GM04504 (cell line): ENCODE measurements at regions not wholly inside any gene's neighbourhood (a gene's known extent, or its start where the extent isn't known, plus 50 kb on each side); places are given as distances from the start of the nearest gene placed in this dataset.

Experiments
- DNase-seq: peaks from one replicate; pipeline ENCODE4 v3.0.0-alpha.2; 2012; ENCODE audit warnings: low read depth

DNA sequence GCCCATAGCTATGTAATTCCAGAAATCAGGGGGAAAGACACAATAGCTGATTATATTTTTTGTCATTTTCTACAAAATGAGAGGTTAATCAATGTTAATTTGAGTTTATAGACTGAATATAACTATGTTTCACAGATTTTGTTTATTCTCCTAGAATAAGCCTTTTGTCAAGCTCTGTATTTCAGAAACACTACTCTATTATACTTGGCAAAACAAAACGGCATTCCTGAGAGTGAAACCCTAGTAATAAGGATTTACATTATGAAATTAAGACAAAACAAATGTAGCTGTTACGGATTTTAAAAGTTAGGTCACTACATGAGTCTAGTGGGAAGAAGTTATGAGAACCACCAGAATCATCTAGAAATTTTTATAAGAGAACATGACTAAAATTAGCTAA is 334.2 kb downstream of the KLF12 start:
- no peak for DNase-seq

- no peak for DNase-seq
These were observed 339.4 kb downstream of the KLF12 start for GRCh38 chr13:73794755-73795154.

- DNase-seq = no peak
These were observed 340.8 kb downstream of the KLF12 start for GRCh38 chr13:73793361-73793760.

DNA sequence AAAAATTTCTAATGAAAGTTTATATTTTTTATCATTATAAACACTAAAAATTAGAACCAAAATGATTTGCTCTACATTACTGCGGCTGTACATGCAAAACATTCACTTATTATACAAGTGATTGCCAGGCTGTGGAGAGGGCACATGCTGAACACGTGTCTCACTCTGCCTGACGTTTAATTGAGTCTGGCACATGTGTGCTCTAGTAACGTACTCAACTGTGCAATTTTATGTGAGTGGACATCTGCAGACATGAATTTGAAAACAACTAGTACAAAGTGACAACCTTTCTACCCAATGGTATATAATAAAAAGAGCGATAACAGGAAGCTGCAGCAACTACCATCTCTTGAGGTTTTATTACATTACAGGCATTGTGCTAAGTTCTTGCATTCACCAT is 341.4 kb downstream of the KLF12 start:
- no peak for DNase-seq

DNA sequence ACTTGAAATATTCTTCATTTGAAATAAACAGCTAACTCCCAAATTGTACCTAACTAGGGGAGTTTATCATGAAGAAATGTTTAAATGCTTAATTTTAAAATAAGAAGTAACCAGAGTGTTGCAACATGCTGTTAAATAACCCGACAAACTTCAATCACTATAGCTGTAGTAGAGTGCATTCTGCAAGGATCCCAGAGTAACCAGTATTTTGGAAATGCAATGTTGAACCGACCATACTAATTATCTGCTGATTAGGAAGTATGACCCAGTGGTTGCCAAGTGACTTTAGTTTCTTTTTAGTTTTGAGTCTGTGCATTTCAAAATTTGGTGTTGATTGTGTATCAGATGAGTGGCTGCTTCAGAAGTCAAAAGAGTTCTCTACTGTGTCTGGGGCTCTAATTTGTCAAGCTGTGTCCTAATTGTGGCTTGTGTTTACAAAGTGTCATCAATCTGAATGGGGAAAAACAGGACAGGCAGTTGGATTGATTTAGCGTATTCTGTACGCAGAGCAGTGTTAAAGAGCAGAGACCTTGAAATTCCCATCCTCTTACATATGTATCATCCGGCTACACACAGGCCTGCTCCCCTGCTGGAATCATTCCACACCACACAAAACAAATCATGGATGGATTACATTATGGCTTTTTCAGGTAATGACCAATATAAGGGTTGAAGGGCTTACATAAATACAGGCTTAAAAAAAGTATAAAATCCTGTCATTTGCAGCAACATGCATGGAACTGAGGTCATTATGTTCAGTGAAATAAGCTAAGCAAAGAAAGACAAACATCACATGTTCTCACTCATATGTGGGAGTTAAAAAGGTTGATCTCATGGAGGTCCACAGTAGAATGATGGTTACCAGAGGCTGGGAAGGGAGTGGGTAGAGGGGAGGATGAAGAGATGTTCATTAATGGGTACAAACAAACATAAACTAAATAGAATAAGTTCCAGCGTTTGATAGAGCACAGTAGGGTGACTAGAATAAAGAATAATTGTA is 351.5 kb downstream of the KLF12 start:
- DNase-seq = no peak

GRCh38 chr13:73781384-73781783 is 352.8 kb downstream of the KLF12 start:
- DNase-seq = no peak

DNA sequence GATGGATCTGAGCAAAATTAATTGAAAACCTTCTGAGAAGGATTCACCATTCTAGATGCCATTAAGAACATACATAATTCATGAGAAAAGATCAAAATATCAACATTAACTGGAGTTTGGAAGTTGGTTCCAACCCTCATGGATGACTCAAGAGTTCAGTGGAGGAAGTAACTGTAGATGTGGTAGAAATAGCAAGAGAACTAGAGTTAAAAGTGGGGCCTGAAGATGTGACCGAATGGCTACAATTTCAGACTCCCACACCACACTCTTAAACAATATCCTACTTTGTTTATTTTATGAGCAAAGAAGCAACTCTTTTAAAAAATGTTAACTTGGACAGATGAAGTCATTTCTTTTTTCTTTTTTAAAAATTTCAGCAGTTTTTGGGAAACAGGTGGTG is 354.3 kb downstream of the KLF12 start:
- DNase-seq = no peak

- DNase-seq = no peak
These were observed 355.9 kb downstream of the KLF12 start for GRCh38 chr13:73778242-73778864.

- DNase-seq = no peak
These were observed 357.1 kb downstream of the KLF12 start for GRCh38 chr13:73777134-73777533.

GRCh38 chr13:73776151-73776785 is 357.9 kb downstream of the KLF12 start:
- no peak for DNase-seq

GRCh38 chr13:73773168-73773549 is 361.0 kb downstream of the KLF12 start:
- no peak for DNase-seq

DNA sequence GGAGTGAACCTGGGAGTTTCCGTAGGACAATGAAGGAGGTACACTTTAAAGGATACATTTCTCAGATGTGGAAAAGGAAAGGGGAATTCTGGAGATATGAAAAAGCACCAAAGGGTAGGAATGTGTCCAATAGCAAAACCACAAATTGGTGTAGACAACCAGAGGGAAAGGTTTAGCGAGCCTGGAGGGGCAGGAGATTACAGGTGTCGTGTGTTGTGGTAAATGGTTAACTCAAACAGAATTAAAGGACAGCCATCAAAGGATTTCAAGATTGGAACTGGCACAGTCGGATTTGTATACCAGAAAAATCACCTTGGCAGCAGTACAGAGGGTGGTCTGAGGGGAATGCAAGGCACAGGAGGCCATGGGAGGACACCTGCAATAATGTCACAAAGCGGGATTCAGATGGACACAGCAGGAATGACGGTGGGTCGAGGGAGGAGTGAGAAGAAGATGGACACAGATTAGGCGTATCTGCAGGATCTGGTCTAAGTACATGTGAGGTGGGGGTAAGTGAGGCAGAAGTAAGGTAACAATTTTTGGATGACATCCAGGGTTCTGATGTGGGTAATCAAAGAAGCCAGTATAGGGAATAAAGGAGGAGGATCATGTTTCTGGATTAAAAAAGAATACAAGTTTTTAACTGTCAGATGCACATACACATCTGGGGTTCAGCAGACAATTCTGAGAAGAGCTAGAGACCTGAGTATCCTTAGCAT is 361.6 kb downstream of the KLF12 start:
- no peak for DNase-seq

DNA sequence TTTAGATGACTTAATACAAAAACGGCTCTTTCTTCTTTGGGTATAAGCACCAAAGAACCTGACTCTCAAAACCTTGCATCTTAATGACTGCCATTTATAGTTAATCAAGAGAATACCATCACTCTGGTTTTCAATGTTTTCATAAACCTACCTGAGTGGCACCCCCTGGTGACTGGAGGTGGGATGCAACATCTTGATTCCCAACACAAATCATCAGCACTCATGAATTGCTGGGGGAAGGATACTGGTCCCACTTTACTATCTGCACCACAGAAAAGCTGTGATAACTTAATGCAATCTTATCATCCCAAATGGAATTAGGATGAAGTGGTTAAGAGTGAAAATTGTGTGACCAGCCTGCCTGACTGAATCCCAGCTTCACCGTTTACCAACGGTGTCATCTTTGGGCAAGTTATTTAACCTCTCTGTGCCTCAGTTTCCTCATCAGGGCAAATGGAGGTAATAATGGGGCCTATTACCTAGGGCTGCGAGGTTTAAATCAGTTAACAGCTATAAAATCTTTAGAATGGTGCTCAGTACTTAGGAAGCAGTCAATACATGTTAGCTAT is 366.4 kb downstream of the KLF12 start:
- no peak for DNase-seq

DNA sequence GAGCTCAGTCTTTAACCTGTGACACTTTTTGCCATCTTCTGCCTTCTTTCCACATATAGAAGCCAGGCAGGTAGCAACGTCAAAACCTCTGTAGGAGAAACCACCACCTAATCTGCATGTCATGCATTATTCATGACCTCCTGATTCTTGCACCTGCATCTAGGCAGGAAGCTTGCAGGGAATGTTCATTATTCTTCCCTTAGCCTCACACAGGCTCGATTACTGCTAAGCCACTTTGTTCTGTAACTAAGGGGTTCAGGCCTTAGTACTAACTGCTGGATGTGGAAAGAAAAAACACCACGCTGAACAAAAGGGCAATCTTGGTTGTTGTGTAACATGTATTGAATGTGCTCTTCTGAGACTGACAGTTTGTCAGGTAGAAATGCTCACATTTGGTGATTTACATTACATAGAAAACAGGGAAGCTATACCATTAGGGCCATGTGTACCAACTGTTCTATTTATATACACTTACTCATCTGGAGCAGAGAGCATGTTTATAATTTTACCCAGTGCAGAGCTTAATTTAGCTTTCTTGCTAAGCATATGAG is 366.9 kb downstream of the KLF12 start:
- DNase-seq = no peak

DNA sequence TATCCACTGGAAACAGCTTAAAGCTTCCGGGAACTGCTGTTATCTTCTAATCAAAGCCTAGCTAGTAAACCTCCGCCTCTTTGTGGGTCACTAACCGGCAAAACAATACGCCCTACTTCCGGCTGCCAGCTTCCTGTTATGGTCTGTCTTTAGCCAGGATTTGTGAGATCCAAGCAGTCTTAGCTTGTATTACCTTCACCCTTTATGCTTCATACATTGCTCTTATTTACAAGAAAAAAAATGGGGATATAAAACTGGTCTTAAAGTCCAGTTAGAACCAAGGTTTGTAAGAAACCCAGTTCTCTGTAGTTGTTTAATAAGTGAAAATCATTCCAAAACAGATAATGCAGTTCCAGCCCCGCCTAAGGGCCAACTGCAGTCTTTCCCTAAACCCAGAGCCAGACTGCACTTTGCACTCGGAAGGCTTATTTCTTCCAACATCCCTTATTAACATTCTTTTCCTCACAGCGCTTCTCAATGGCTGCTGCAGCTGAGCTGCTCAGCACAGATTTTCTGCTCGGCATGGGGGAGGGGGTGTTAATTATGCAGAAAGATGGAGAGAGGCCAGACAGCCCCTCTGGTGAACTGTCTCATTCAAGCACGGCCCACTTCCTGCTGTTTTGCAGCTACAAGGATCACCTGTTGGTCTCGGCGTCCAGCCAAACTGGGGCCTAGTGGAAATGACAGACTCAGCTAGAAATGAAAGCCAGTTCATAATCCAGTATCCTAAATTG is 368.4 kb downstream of the KLF12 start:
- DNase-seq = no peak

- DNase-seq = no peak
These were observed 374.8 kb downstream of the KLF12 start for GRCh38 chr13:73759434-73759833.

DNA sequence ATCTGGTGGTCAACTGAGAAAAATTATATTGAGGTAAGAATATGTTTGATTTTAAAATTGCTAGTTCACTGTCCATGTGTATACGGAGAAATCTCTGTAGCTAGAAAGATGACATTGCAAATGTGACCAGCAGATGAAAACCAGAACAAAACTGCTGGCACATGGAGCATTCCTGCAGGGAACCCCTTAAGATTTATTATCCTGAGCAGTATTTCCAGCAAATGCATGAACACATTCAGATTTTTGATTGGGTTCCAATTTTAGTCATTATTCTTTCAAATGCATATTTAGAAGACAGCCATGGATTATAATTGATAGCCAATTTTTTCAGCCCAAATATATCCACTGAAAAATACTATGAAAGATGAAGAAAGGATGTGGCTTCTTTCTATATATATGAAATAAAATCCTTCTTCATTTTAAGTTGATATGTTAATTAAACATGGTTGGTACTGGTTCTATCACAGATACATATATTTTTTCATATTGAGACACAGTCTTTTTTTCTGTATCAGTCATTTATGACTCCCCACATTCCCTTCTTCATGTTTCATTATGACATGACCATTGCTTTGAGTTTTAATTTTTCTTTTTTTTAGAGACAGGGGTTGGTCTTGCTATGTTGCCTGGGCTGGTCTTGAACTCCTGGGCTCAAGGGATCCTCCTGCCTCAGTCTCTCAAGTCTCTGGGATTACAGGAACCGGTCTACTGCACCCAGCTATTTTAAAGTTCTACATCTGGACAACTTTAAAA is 376.5 kb downstream of the KLF12 start:
- peak; percentile 32 for DNase-seq

- peak; percentile 32 for DNase-seq
These were observed 379.4 kb downstream of the KLF12 start for GRCh38 chr13:73754727-73755292.

DNA sequence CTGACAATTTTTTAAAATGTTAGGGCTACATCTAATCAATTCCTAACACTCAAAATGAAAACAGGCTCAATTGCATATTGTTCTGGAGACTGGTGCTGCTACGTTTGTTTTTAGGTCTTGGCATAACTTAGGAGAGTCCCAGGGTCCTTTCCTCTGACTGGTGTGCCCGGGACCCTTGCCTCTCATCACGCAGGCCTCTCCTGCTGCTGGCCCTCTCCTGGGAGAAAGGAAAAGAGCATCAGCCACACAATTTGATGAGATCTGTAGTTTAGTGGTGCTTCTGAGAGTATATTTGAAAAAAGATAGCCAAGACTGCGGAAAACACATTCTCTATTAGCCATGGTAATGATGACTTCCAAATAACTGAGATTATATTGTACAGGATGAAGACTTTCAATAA is 380.0 kb downstream of the KLF12 start:
- no peak for DNase-seq

DNA sequence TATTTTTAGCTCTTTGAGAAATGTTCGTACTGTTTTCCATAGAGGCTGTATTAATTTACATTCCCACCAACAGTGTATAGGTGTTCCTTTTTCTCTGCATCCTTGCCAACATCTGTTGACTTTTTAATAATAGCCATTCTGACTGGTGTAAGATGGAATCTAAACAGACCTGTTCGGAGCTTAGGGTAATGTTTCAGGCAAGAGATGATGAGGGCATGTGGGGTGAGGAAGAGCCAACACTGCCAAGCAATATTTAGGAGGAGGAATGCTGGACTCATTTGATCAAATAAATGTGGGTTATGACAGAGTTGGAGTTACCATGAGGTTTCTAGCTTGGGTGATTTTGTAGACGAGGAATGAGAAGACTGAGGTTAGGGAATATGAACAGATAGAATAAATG is 382.9 kb downstream of the KLF12 start:
- no peak for DNase-seq
